GM19240 (cell line): ENCODE measurements at regions not wholly inside any gene's neighbourhood (a gene's known extent, or its start where the extent isn't known, plus 50 kb on each side); places are given as distances from the start of the nearest gene placed in this dataset.
"Not testable (repeated sequence)": the region's sequence is repeated elsewhere in the genome, so short reads cannot be mapped to it uniquely, and the experiment has no call there.

Source experiments
- DNase-seq: peaks from one replicate; pipeline ENCODE4 v3.0.0; 2011; ENCODE audit warnings: low spot score; ENCODE audit not compliant: insufficient read length

DNA sequence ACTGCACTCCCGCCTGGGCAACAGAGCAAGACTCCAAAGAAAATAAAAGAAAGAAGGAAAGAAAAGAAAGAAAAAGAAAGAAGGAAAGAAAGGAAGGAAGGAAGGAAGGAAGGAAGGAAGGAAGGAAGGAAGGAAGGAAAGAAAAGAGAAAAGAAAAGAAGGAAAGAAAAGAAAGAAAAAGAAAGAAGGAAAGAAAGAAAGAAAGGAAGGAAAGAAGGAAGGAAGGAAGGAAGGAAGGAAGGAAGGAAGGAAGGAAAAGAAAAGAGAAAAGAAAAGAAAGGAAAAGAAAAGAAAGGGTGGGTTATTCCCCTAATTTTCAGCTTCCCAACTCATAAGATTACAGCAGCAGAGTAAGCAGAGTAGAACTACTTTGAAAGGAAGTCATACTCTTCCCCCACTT lies 64.4 kb downstream of the TMEM200C start:
- not testable (repeated sequence) for DNase-seq

DNA sequence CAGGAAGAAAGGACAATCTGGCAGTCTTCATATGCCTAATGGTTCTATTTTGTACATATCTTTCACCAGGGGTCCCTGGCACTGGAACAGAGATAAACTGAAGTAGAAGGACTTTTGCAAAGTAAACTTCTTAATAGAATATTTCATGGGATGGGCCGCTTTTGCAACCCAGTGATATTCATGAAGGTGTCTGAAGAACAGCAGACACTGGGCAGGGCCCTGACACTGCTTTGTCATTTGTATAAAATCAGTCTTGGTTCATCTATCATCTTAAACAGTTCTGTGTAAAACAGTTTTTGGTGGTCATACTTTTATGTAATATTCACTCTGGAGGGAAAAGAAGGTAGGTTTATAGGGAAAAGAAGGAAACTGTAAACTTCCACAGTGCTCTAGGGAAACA lies 66.4 kb downstream of the TMEM200C start:
- no peak for DNase-seq

DNA sequence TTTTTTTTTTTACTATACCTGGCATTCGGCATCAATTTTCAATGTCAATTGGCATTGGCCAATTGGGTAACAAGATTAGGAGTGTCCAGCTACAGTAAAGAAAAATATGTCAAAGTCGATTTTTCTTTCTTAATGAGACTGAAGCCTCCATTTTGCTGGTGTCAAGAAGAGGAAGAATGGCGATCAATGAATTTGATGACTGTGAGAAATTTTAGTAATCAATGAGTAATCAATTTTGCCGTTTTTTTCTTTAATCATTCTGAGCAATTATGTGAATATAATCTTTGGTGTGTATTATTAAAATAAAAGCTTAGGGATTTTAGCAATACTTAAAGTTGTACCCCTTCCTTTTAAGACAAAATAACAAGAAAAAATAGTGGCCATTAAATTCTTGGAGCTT lies 69.7 kb downstream of the TMEM200C start:
- DNase-seq = no peak

- no peak for DNase-seq
These were observed 70.8 kb downstream of the TMEM200C start for GRCh38 chr18:5824370-5824984.

- DNase-seq = no peak
These were observed 77.5 kb downstream of the TMEM200C start for GRCh38 chr18:5817816-5818215.

DNA sequence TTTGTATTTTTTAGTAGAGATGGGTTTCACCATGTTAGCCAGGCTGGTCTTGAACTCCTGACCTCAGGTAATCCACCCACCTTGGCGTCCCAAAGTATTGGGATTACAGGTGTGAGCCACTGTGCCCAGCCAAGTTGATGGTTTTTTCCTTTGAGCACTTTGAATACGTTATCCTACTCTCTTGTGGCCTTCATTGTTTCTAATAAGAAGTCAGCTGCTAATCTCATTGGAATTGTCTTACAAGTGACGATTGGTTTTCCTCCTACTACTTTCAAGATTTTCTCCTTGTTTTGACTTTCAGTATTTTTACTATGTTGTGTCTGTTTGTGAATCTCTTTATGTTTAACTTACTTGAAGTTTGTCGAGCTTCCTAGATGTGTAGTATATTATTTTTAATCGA lies 88.5 kb downstream of the TMEM200C start:
- DNase-seq = no peak

DNA sequence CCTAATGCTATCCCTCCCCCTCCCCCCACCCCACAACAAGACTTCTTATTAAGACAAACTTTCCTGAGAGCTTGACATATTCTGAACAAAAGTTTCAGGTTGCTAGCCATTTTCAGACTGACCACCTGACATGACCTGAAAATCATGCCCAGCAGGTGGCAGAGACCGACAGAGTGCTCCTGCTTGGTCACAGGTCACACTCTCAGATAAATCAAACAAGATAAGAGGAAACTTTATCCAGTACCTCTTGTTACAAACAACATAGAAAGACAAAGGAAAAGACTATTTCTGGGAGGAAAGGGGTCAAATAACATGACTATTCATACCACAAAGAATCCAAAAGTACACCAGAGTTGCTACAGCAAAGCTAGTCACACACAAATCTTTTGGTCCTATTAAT lies 107.4 kb downstream of the TMEM200C start:
- DNase-seq = no peak

DNA sequence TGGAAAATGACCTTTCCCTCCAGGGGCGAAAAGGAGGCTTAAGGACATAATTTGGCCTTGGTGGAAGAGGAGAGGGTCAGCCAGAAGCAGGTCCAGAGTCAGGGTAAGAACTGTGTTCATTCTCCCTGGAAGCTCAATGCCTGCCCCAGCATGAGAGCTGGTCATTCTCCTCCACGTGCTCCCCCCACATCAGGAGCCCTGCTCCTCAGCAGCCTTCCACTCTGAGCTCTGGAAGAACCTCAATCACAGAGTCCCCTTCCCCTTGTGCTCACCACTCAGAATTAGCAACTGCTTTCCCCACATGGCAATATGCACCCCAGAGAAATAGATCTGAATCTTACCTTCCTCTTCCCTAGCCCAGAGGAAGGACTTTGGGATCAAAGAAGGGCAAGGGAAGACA lies 115.4 kb downstream of the TMEM200C start:
- no peak for DNase-seq

DNA sequence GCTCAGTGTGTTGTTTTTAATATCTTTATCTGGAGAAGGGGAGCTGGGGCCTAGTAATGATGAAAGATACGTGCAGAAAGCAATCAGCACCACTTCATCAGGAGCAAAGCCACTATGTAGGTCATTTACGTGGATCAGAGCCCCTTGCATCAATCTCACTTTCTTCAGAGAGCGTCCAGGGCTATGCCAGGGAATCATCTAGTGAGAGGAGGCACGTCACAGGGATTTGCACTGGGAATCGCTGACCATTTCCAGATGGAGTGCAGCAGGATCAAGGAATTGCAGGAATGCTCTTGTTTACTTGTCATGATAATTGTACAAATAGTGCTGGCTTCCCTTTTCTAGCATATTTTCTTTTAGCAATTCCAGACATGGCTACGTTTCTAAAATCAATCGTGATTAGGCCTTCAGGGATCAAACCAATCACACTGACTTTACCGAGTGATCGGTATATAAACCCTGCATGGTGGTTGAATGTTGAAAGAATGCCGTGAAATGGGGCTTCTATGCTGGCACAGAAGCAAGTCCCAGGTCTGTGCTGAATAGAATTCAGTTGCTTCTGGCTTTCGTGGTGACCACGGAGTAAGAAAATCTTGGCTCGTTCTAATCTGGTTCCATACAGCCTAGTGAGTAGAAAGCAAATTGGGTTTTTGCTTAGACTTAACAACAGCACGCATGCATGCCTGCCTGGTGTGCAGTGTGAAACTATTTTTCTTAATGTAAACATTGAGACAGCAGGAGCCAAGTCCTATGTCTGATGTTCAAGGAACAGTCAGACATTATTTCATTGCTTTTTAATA lies 122.8 kb downstream of the TMEM200C start:
- no peak for DNase-seq

DNA sequence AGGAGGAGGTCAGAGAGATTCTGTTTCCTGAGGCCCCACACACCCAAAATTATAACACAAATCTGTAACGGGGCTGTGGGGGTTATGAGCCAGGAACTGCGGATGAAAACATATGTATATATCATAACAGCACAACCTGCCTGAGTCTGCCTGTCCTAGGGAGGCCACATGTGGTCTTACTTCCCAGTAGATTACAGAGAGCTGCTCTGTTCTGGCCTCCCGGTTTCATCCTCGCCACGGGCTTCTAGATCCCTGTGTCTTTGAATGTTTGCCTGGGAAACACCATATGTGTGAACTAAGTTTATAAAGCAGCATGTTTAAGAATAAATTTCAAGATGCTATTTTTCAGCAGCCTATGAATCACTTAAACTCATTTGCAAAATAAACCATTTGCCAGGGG lies 124.0 kb downstream of the TMEM200C start:
- DNase-seq = no peak

- no peak for DNase-seq
These were observed 125.1 kb downstream of the TMEM200C start for GRCh38 chr18:5770176-5770575.

GRCh38 chr18:5768454-5768853 lies 126.9 kb downstream of the TMEM200C start:
- no peak for DNase-seq

GRCh38 chr18:5759194-5759593 lies 136.1 kb downstream of the TMEM200C start:
- DNase-seq = no peak

DNA sequence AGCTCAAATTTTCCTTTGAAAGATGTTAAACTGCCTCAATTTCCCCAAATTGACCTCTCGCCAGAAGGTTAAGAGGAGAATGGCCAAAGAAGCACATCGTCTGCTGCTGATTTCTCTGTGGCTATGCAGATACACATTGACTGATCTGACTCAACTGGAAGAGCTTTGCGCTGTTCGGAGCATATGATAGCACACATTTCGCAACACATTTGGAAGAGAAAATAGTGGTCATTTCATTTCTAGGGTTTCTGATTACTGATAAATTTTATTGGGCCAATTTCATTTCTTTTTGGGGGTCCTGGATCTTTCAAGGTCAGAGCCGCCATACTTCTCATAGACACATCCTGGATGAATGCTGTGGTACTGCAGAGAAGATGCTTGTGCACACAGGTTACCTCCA lies 138.5 kb downstream of the TMEM200C start:
- DNase-seq = no peak

GRCh38 chr18:5747678-5748077 lies 147.6 kb downstream of the TMEM200C start:
- DNase-seq = no peak

DNA sequence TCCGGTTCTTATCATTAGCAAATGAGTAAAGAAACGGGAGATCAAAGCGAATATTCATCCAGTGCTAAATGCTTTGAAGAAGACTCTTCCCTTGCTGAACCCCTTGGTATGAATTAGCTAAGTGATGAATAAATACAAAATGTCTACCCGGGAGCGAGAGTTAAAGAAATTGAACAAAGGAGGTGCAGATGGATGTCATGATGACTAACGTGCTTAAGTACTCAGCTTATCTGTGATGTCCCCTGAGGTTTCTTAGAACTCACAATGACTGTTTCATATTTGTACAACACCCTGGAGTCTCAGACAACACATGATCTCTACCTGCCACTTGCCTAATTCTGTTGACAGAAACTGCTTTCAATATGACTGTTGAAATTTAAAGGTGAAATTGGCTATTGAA lies 148.5 kb downstream of the TMEM200C start:
- no peak for DNase-seq

DNA sequence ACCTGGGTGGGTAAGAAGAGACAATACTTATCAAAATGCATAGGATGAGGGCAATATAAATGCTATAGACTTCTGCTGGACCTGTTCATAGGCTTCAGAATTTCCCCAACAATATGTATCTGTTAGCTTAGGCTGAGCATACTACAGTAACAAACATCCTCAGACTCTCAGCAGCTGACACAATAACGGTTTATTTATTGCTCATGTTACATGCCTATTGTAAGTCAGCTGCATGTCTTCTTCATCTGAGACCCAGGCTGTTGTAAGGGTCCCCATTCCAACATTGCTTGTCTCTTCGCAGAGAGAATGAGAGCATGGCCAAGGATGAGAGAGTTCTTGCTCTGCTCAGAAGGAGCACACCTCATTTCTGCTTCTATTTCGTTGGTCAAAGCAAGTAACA lies 150.7 kb downstream of the TMEM200C start:
- DNase-seq = no peak

DNA sequence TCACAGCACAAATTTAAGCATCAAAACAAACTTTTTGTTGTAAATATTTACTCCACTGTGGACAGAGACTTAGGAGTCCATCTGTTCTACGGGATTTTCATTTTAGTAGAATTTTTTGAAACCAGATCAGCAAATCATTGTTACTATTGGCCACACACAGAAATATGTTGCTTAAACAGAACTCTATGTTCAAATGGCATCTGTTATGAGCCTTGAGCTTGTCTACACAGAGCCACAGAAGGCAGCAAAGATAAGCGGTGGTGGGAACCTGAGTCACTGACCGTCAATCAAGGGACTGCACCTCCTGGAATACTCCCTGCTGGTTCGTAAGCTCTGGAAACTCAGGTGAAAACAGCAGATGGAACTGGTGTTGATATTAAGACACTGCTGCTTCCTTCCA lies 156.8 kb downstream of the TMEM200C start:
- DNase-seq = no peak

DNA sequence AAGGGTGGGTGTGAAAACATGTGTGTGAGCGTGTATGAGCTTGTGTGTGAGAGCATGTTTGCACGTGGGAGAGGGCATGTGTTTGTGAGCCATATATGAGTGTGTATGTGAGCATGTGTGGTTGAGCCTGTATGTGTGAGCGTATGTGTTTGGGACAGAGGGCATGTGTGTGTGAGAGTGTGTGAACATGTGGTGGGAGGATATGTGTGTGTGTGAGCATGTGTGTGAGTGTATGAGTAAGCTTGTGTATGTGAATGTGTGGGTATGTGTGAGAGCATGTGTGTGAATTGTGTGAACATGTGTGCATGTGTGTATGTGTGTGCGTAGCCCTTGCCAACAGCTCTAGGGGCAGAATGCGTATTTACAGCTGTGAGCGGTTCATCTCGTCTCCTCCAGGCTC lies 163.0 kb downstream of the TMEM200C start:
- DNase-seq = no peak

DNA sequence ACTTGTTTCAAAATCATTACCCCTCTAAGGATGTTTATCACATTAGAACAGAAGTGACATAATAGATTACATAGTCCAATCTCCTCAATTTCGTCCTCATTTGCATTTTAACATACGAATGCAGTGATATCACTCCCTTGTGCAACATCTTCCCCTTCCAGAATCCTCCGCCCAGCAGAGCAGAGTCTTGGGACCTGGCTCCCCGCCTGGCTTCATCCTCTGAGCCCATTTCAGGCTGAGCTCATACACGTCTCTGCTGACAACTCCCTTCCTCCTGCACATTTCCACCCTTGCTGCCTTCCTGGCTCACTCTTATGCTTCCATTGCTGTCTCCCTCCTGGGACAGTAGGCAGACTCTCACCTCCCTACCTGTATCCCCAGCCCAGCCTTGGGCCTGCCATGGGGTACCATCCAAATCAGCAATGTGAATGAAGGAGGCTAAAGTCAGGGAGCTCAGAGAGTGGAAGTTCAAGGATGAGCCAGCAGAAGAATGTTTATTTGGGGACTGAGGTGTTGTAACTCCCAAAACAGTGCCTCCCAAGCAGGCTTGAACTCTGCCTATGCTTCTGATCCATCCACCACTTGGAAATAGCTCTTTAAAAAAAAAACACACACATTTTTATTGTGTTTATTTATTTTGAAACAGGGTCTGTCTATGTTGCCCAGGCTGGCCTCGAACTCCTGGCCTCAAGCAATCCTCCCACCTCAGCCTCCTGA lies 165.2 kb downstream of the TMEM200C start:
- no peak for DNase-seq

DNA sequence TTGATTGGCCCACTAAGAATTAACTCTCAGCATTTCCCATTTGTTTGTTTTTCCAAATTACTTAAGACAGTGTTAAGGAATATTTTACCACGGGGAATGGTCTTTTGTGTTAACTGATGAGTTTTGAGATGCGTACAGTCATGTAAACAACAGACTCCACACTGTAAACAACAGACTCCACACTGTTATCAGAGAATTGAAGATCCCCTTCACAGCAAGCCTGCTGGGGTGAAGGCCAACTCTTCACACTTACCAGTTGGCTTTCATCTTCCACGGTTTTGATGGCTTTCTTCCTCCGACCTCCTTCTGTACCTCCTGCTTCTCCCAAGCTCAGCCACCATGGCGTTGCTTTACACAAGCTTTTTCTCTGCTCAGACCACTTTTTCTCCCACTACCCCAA lies 166.8 kb downstream of the TMEM200C start:
- DNase-seq = no peak

DNA sequence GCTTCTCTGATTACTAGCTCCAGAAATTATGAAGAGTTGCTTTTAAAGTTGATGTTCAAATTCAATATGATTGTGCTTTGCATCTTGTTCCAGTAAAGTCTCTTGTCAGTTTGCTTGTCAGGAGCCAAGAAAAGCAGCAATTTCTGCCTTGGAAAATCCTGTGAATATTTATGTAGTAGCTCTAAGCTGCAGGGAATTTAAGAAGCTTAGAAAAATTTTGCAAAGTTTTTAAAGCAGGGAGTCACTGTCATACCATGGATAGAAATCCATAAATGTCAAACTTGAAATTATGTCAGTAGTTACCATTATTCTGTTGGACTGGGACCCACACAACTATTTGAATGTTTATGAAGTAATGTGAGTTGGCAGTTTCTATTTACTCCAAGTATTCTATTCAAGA lies 169.3 kb downstream of the TMEM200C start:
- DNase-seq = no peak

GRCh38 chr18:5721924-5722323 lies 173.4 kb downstream of the TMEM200C start:
- DNase-seq = no peak
